SHP77 (cell line): ENCODE measurements at regions not wholly inside any gene's neighbourhood (a gene's known extent, or its start where the extent isn't known, plus 50 kb on each side); places are given as distances from the start of the nearest gene placed in this dataset.
"Not testable (repeated sequence)": the region's sequence is repeated elsewhere in the genome, so short reads cannot be mapped to it uniquely, and the experiment has no call there.

Source experiments
- DNase-seq, 2 experiments: peaks; one replicate each; lab custom pipeline; 2025; lab: John Stamatoyannopoulos, UW

DNA sequence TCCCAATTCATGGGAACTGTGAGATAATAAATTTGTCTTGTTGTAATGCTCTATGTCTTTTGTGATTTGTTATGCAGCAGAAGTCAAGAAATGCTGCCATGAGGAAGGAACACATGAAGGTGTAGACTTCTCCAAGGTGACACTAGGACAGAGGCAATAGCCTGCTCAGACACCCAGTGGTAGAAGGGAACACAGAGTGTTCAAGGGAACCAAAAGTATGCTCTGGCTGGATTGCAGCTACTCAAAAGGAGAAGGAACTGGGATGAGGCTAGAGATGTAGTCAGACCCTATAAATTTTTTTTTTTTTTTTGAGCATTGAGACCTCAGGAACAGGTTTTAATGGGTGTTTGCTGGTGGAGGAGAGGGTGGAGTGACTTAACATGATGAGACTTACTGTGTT is 232.5 kb downstream of the PARP8 start:
- no peak for DNase-seq

DNA sequence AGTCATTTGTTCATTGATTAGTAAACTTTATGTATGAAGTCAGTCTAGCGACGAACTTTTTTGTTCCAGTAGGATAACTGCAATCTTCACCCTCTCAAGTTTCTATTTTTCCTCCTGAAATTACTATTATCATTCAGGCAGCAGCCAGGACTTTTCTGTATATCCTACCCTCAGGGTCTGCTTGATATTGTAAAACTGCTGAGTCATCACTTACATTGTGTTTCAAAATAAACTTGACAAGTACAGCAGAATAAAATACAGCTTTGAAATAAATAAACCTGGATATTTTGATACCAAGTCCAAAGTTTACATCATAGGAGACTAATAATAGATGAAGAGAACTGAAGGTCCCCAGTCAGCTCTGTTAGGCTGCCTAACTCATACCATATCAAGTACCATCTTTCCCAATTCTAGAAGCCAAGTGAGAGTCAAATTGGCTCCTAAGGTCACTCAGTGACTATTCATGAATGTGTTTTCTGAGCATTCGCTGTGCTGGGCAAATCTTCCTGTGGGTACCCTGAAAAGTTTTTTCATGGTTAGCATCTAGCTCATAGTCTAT is 234.6 kb downstream of the PARP8 start:
- DNase-seq, result no peak

DNA sequence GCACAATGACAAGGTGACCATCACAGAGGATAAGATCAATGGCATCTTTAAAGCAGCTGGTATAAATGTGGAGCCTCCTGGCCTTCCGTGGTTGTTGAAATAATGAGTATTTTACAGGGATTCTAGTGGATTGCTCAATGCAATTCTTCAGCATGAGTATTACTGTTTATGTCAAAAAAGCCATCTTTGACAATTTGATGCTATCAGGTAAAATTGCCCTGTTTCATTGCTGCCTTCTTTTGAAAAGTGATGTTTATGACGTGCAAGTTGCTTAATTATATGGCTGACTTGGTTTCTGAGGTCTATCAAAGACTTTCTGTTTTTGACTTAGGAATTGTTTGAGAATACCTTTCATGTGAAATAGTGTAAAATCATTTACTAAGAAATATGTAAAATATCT is 237.2 kb downstream of the PARP8 start:
- DNase-seq, result no peak

DNA sequence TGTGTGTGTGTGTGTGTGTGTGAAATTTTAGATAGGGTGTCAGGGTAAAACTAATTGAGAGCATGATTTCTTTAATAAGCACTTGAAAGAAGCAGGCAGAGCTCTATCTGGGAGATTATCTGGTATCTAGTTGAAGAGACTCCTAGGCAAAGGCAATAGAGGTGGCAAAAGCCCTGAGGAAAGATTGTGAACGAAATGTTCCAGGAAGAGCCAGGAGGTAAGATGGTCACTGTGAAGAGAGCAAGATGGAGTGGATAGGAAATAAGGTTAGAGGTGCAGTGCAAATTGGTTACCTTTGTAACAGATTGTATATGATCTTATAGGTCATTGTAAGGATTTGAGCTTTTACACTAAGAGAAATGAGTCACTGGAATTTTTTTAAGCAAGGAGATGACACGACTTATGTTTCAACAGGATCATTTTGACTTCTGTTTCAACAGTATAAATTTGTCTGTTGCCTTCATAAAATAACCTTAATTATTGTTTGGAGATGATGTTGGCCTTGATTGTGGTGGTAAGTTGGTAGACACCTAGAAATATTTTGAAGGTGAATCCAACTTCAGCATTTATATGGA is 239.6 kb downstream of the PARP8 start:
- no peak for DNase-seq

DNA sequence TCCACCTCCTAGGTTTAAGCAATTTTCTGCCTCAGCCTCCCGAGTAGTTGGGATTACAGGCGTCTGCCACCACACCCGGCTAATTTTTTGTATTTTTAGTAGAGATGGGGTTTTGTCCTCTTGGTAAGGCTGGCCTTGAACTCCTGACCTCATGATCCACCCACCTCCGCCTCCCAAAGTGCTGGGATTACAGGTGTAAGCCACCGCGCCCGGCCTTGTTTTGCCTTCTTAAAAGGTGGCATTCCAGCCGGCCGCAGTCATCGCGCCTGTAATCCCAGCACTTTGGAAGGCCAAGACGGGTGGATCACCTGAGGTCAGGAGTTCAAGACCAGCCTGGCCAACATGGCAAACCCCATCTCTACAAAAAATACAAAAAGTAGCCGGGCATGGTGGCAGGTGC is 253.7 kb downstream of the PARP8 start:
- not testable (repeated sequence) for DNase-seq

DNA sequence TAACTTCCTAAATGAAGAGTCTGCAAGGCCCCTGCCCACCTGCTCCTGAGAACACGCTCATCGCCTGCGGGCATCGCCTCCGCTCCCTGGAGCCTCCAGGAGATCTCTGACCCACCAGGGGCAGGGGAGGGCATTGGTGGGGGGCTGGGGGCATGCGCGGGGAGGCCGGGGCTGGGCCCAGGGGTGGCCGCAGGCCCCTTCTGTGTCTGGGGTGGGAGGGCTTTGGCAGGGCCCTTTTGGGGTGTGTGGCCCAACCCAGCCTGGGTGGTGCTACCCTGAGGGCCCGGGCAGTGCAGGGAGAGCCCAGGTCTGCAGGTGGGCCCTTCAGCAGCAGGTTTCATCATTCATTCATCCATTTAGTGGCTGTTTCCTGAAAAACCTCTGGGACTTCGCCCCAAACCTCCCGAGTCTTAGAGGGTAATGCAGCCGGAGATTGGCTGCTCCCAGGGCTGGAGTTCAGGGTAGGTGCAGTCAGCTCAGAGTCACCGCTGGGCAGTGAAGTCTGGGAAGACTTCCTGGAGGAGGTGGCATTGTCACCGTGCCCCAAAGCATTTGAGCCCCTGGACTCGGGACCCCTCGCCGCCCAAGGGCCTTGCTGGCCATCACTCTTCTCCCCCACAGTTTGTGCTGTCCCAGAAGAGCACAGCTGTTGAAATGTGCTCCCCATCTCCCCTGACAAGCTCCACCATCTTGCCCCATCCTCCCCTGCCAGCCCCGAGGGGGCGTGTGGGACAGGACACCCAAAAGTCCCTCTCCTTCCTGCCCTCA is 255.1 kb downstream of the PARP8 start:
- no peak for DNase-seq

DNA sequence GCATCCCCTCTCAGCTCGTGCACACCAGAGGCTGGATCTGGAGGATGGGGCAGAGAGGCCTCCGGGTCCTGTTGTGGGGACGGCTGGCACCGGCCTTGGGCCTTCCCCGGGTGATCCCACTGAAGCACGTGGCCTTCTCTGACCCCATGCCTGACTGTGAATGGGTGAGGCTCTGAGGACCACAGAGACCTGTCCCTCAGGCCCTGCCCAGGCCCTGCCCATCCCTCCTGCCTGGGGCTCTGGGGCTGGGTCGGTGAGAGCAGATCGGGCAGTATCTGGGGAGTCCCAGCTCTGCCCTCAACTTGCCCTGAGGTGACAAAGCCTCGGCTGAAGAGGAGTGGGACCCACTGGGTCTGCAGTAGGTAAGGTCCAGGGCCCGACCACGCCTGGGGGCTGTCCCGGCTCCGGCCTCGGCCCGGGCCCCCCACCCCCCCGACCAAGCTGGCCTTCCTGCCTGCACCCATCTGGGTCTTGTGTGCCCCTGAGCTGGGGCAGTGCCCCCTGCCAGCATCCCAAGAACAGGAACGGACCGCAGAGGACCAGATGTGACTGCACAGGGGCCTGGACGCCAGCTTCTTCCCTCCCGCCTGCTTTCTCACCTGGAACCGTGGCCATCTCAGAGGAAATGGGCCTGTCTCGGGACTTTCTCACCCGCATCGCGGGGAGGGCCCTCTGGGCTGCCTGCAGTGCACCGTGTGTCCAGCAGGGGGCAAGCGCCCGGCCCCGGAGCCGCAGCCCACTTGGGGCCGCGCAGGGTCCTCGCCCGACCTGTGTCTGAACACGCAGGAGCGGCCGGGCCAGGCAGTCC is 255.9 kb downstream of the PARP8 start:
- peak in 1 of 2 experiments; percentile 17 for DNase-seq

DNA sequence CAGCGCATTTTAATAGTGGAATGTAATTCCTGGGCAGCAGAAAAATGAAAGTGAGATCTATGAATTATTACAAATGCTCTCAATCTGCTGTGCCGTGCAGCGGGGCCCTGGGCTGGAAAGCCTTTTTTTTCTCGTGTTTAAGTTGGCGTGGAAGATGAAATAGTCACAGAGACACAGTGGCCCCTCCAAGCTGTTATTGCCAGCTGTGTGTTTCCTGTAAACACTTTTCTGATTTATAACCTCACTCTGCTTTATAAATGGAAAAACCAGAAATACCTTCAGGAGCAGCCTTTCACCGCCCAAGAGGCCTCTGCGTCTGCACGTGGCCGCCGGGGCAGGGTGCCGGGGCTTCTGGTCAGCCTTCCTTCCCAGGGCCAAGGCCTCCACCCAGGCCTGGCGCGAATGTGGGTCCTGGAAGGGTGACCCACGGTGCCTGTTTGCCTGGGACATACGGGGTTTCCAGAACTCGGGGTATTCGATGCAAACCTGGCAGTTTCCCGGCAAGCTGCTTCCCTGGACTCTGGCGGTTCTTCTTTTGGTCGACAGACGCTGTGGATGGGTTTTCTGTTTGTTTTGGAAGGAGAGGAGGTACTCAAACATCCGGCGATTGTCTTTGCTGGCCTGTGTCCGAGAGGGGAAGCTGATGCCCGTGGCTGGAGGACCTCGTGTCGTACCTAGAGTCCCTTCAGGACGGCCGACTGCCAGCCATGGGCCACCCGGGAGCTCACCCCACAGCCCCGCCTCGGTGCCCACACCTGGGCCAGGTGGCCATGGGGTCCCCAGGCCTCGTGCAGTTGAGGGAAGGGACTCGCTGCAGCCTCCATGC is 256.7 kb downstream of the PARP8 start:
- peak; percentile 3 to 11 for DNase-seq

DNA sequence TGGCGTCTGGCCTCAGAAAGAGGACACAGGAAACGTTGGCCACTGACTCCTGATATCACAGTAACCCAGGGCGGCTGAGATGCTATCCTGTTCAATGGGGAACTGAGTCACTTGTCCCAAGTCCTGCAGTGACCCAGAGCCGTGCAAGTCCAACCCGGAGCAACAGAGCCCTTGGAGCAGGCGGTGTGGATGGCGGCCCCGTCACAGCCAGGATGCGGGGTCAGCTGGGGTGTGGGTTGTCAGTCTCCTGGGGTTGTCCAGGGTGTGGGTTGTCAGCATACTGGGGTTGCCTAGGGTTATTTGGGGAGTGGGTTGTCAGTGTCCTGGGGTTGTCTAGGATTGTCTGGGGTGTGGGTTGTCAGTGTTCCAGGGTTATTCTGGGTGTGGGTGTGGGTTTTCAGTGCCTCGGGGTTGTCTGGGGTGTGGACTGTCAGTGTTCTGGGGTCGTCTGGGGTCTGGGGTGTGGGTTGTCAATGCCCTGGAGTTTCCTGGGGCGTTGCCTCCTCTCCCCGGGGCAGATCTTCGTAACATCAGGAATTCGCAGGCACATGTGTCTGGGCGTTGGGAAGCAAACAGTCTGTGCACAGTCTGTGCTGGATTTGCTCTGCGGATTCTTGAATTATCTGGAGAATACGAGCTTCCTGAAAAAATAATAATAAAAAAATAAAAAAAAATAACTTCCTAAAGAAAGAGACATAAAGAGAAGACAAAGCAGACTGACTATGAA is 257.5 kb downstream of the PARP8 start:
- DNase-seq, result no peak

DNA sequence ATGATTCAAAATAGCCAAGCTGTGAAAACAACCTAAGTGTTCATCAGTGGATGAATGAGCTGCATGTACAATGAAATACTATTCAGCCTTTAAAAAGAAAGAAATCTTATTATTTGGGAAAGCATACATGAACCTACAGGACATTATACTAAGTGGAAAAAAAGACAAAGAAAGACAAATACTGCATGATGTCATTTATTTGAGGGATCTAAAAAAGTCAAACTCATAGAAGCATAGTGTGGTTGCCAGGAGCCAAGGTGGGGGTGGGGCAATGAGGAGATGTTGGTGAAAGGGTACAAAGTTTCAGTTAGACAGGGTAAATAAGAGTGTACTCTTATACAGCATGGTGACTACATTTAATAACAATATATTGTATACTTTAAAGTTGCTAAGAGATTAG is 261.5 kb downstream of the PARP8 start:
- DNase-seq, result no peak

DNA sequence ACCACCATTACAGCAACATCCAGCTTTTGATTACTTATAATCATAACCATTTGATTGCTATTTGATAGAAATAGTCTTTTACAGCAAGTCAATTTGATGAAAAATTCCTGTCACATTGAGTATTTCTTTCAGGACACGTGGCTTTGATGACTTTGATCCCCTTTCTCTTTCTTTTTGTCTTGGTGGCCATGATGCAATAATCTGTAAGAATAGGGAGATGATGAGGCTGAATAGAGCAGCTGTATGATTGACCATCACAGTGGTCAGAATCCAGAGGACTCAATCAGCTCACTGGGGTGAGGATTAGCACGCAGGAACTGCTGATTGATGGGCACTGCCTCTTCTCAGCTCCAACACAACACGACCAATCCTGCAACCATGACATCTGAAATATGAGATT is 262.7 kb downstream of the PARP8 start:
- no peak for DNase-seq

DNA sequence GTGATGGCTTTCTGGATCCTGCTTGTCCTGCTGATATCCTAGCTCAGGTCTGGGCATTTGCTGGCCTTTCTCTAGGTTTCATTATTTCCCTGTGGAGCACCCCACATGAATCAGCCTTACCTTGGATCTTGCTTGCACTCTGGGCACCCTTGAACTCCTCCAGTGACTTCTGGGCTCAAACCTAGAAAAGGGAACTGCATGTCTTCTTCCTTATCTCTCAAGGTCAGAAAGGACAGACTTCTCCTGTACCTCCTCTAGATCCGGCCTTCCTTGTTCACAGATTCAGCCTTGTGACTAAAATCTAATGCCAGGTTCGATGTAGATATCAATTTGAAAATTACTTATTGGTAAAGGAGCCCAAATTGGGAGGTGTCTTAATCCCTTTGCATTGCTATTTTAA is 267.9 kb downstream of the PARP8 start:
- no peak for DNase-seq

DNA sequence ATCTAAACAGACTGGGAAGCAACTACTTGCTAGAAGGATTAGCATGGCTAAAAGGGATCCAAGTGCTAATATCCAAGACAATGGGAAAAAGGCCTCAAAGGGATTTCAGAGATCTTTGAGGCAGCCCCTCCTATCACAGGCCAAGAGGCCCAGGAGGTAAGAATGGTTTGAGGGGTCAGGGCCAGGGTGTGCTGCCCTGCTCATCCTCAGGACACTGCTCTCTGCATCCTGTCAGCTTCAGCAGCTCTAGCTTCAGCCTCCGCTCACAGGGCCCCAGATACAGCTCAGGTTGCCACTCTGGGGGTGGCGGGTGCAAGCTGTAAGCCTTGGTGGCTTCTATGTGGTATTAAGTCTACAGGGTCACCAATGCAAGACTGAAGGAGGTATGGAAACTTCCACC is 278.7 kb downstream of the PARP8 start:
- DNase-seq, result no peak

DNA sequence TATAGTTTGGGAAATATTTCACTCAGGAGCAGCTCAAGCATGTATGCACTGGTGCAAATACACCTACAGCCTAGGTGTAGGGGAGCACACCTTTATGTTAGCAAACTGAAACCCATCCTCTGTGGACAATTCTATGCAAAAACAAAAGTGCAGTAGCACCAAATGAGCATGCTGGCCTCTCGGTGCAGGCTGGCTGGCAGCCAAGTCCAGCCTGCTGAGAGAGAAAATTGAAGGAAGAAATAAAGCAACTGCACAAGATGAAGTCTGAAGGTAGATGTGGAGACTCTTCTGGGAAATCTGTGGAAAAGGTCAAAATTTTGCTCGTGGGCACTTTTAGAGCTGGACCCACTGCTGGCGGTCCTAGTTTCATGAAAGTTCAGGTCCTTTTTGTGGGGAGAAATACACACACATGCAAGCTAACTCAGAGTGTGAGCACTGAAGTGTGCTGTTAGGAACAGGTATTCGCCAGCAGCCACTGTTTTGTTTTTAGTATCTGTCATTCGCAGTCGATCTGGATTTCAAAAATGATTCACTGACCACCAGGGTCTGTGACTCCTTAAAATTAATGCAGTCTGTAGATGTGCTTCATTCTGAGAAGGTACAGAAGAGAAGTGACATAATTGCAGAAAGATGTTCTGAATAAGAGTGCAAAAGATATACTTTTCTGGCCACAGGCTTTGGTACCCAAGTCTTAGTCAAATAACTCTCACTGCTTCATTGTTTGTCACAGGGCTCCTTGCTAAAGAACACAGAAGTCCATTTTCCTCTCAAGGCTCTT is 281.7 kb downstream of the PARP8 start:
- DNase-seq, result no peak

DNA sequence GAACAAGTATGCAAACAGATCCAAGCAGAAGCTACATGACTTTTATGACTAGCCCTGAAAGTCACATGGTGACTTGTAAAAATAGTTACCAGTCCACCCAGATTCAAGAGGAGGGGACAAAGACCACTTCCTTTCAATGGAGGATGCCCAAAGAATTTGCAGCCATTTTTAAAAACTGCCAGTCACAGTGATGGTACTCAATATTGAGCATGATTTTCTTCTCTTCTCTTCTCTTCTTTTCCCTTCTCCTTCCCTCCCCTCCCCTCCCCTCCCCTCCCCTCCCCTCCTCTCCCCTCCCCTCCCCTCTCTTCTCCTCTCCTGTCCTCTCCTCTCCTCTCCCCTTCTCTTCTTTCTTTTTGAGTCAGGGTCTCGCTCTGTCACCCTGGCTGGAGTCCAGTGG is 286.9 kb downstream of the PARP8 start:
- no peak for DNase-seq

DNA sequence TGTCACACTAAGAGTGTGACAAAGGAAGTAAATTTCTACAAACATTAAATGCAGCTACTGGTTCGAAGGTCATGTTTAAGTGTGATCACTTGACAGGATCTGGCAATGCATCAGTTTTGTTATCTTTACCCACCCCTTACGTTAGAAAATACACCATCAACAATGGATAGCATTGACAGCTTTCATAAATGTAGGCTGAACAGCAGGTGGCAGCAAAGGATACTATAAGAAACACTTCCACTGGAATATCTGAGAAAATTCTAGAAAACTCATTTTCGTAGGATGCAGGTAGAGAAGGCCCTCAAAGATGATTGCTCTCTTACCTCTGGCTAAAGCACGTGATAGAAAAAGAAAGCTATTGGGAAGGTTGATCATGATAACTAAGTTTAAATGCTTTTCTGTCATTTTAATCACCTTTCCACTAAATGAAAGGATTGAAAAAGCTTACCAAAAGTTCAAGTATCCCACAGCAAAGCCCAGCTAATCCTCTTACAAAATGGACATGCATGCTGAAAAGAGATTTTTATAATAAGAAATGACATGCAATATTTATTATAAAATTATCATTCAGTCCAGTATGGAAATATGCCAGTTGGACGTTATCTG is 292.5 kb downstream of the PARP8 start:
- DNase-seq, result peak; percentile 3 to 44

DNA sequence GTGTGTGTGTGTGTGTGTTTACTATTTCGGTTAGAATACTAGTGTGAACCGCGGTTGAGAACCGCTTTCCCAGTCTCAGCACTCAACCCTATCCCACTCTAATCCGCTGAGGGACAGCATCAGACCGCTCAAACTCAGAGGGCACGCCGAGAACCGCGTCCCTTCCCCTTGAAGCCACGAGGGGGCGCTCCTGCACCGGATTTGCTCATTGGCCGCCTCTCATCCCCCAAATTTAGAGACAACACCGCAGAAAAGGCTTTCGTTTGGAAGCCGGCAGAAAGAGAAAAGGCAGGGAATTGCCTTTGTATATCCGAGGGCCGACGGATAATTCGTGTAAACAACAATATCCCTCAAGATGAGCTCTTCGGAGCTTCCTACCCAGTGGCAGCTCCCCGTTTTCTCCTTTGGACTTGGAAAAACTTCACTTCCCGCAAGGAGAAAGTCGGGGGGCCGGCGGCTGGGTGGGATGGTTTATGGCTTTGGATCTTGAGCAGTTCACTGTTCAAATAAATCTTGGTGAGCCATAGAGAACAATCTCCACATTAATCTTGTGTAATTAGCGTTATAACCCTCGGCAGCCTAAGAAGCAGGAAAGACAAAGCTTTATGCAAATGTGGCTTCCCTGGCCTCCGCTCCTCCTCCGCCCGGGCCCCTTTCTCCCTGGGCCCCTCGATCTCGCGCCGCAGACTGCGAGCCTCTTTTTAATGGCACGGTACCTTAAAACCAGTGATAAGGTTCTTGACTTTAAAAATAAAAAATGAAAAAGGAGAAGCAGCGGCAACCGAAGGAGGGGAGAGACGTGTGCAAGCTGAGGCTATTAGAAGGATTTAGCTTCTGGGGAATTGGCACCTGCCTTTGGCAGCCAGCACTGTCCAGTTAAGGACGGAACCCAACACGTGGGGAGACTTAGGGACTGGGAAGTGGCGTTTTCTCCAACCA is 296.8 kb downstream of the PARP8 start:
- peak; percentile 49 to 65 for DNase-seq

DNA sequence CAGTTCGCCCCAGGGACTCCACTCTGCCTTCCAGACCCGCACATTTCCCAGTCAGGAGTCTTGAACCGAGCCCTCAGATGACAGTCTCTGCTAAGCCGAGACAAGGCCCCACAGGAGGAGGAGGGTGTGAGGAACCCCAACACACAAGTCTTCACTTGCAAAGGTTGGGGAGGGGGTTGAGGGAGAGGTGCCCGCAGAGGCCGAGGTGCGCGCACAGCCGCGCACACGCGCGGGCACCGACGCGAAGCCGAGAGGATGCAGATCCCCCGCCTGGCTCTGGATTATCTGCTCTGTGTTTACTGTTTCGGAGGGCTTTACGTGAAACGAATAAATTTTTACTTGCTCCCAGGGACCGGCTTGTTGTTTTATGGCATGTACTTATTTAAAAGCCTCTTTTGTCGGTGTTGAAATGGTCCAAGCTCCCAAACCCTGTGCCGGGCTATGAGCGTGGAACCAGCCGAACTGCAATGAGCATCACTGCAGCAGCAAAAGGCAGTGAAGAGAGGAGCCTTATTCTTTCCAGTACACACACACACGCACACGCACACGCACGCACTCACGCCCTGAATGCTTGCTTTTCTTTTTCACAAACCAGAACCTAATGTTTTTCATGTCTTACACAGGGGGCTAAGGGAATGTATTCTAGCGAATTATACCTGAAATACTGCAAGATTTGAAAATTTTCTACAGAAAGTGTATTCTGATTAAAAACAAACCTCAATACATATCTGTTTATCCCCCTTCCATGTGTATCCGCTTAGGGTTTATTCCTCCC is 297.7 kb downstream of the PARP8 start:
- no peak for DNase-seq
